Astrocyte (in vitro differentiated cells and primary cell): ENCODE measurements at regions not wholly inside any gene's neighbourhood (a gene's known extent, or its start where the extent isn't known, plus 50 kb on each side); places are given as distances from the start of the nearest gene placed in this dataset.

ENCODE experiments used
- CTCF ChIP-seq: IDR thresholded peaks from 2 replicates; pipeline ENCODE4 v1.5.1; 2011; ENCODE audit warnings: low read depth, mild to moderate bottlenecking, inconsistent platforms, low read length, moderate library complexity; ENCODE audit not compliant: insufficient read depth
- EZH2 ChIP-seq: IDR thresholded peaks from 2 replicates; pipeline ENCODE4 v1.6.1; 2012; ENCODE audit warnings: mild to moderate bottlenecking, low read length, inconsistent platforms; ENCODE audit not compliant: insufficient read depth

GRCh38 chrX:102018208-102018607 lies 86.4 kb upstream of the ZMAT1 start:
- TF ChIP-seq CTCF, result no peak
- no peak for TF ChIP-seq EZH2
